ENCODE measurements at regions not wholly inside any gene's neighbourhood (a gene's known extent, or its start where the extent isn't known, plus 50 kb on each side); places are given as distances from the start of the nearest gene placed in this dataset.
"Not testable (repeated sequence)": the region's sequence is repeated elsewhere in the genome, so short reads cannot be mapped to it uniquely, and the experiment has no call there.

- no peak for ATAC-seq
- TF ChIP-seq ZFP3 (CRISPR knock-in tag; IDR thresholded peaks at IDR 0.05), result no peak
- no peak for TF ChIP-seq ZFP30 (CRISPR knock-in tag; IDR thresholded peaks at IDR 0.05)
- no peak for TF ChIP-seq BACH2 (CRISPR knock-in tag; IDR thresholded peaks at IDR 0.05; ENCODE audit: borderline replicate concordance)
- no peak for TF ChIP-seq CREB5 (CRISPR knock-in tag; IDR thresholded peaks at IDR 0.05; ENCODE audit: low read depth)
- no peak for TF ChIP-seq RARB (CRISPR knock-in tag; IDR thresholded peaks at IDR 0.05)
- no peak for TF ChIP-seq ZNF70 (CRISPR knock-in tag; IDR thresholded peaks at IDR 0.05)
- no peak for TF ChIP-seq ARNTL (CRISPR knock-in tag; IDR thresholded peaks at IDR 0.05; ENCODE audit: borderline replicate concordance, low read depth)
- TF ChIP-seq GLIS3 (CRISPR knock-in tag; IDR thresholded peaks at IDR 0.05), result no peak
- TF ChIP-seq SNAI2 (CRISPR knock-in tag; IDR thresholded peaks at IDR 0.05), result no peak
- TF ChIP-seq ISL1 (CRISPR knock-in tag; IDR thresholded peaks at IDR 0.05), result no peak
- TF ChIP-seq PPARA (CRISPR knock-in tag; IDR thresholded peaks at IDR 0.05; ENCODE audit: borderline replicate concordance), result no peak
- no peak for TF ChIP-seq TSHZ2 (CRISPR knock-in tag; IDR thresholded peaks at IDR 0.05)
- TF ChIP-seq ZC3H10 (CRISPR knock-in tag; IDR thresholded peaks at IDR 0.05), result no peak
- no peak for TF ChIP-seq ESRRG (CRISPR knock-in tag; IDR thresholded peaks at IDR 0.05)
- TF ChIP-seq ZNF565 (CRISPR knock-in tag; conservative IDR thresholded peaks at IDR 0.05; ENCODE audit: low read depth), result no peak
- TF ChIP-seq TCF4 (CRISPR knock-in tag; IDR thresholded peaks at IDR 0.05; ENCODE audit: borderline replicate concordance), result no peak
- TF ChIP-seq OSR1 (CRISPR knock-in tag; IDR thresholded peaks at IDR 0.05), result no peak
Observed at GRCh38 chr2:171266102-171266501, 105.4 kb upstream of the TLK1 start.

- ATAC-seq, result not testable (repeated sequence)
Observed at GRCh38 chr2:171261529-171261928, 100.8 kb upstream of the TLK1 start.

- ATAC-seq, result no peak
- no peak for TF ChIP-seq TOX (CRISPR knock-in tag; IDR thresholded peaks at IDR 0.05; ENCODE audit: borderline replicate concordance)
- no peak for TF ChIP-seq PATZ1 (CRISPR knock-in tag; IDR thresholded peaks at IDR 0.05; ENCODE audit: borderline replicate concordance)
- TF ChIP-seq GLIS3 (CRISPR knock-in tag; IDR thresholded peaks at IDR 0.05), result no peak
- no peak for TF ChIP-seq ZNF70 (CRISPR knock-in tag; IDR thresholded peaks at IDR 0.05)
- no peak for TF ChIP-seq ZNF565 (CRISPR knock-in tag; conservative IDR thresholded peaks at IDR 0.05; ENCODE audit: low read depth)
- TF ChIP-seq ESRRG (CRISPR knock-in tag; IDR thresholded peaks at IDR 0.05), result no peak
- no peak for TF ChIP-seq ZNF8 (CRISPR knock-in tag; IDR thresholded peaks at IDR 0.05)
- TF ChIP-seq SNAI2 (CRISPR knock-in tag; IDR thresholded peaks at IDR 0.05), result no peak
- no peak for TF ChIP-seq OSR1 (CRISPR knock-in tag; IDR thresholded peaks at IDR 0.05)
- no peak for TF ChIP-seq RARB (CRISPR knock-in tag; IDR thresholded peaks at IDR 0.05)
- no peak for TF ChIP-seq ARNTL (CRISPR knock-in tag; IDR thresholded peaks at IDR 0.05; ENCODE audit: borderline replicate concordance, low read depth)
- no peak for TF ChIP-seq TCF4 (CRISPR knock-in tag; IDR thresholded peaks at IDR 0.05; ENCODE audit: borderline replicate concordance)
- no peak for TF ChIP-seq ZFP30 (CRISPR knock-in tag; IDR thresholded peaks at IDR 0.05)
- no peak for TF ChIP-seq BACH2 (CRISPR knock-in tag; IDR thresholded peaks at IDR 0.05; ENCODE audit: borderline replicate concordance)
- no peak for TF ChIP-seq ZFP3 (CRISPR knock-in tag; IDR thresholded peaks at IDR 0.05)
- no peak for TF ChIP-seq CREB5 (CRISPR knock-in tag; IDR thresholded peaks at IDR 0.05; ENCODE audit: low read depth)
- TF ChIP-seq CSDC2 (CRISPR knock-in tag; IDR thresholded peaks at IDR 0.05), result no peak
- TF ChIP-seq ISL1 (CRISPR knock-in tag; IDR thresholded peaks at IDR 0.05), result no peak
- TF ChIP-seq TSHZ2 (CRISPR knock-in tag; IDR thresholded peaks at IDR 0.05), result no peak
- TF ChIP-seq CSRNP3 (CRISPR knock-in tag; IDR thresholded peaks at IDR 0.05), result no peak
Observed at GRCh38 chr2:171260471-171261424, 100.1 kb upstream of the TLK1 start.
